AG08395 (cell line): ENCODE measurements at regions not wholly inside any gene's neighbourhood (a gene's known extent, or its start where the extent isn't known, plus 50 kb on each side); places are given as distances from the start of the nearest gene placed in this dataset.
"Not testable (repeated sequence)": the region's sequence is repeated elsewhere in the genome, so short reads cannot be mapped to it uniquely, and the experiment has no call there.

ENCODE experiments used
- DNase-seq: peaks from one replicate; pipeline ENCODE4 v3.0.0; 2012; ENCODE audit warnings: mixed read lengths, low spot score

- no peak for DNase-seq
Observed at GRCh38 chr4:66929748-66930147, 615.6 kb downstream of the CENPC start.

- DNase-seq, result not testable (repeated sequence)
Observed at GRCh38 chr4:66928881-66929280, 616.4 kb downstream of the CENPC start.

- no peak for DNase-seq
Observed at GRCh38 chr4:66927937-66928336, 617.4 kb downstream of the CENPC start.

- DNase-seq, result no peak
Observed at GRCh38 chr4:66926687-66927086, 618.6 kb downstream of the CENPC start.

GRCh38 chr4:66923081-66923865, 622.0 kb downstream of the CENPC start:
- no peak for DNase-seq

GRCh38 chr4:66921433-66921832, 623.9 kb downstream of the CENPC start:
- no peak for DNase-seq

- DNase-seq, result no peak
Observed at GRCh38 chr4:66920514-66920913, 624.8 kb downstream of the CENPC start.

- no peak for DNase-seq
Observed at GRCh38 chr4:66911880-66912279, 633.4 kb downstream of the CENPC start.

GRCh38 chr4:66906314-66906713, 639.0 kb downstream of the CENPC start:
- peak; percentile 1 for DNase-seq

- no peak for DNase-seq
Observed at GRCh38 chr4:66899422-66900065, 645.8 kb downstream of the CENPC start.

- DNase-seq, result no peak
Observed at GRCh38 chr4:66893807-66894206, 651.5 kb downstream of the CENPC start.

- DNase-seq, result no peak
Observed at GRCh38 chr4:66887061-66887460, 658.2 kb downstream of the CENPC start.

GRCh38 chr4:66885501-66886165, 659.7 kb downstream of the CENPC start:
- no peak for DNase-seq

GRCh38 chr4:66876946-66877345, 668.4 kb downstream of the CENPC start:
- no peak for DNase-seq

- DNase-seq, result no peak
Observed at GRCh38 chr4:66872661-66873060, 672.6 kb downstream of the CENPC start.

GRCh38 chr4:66863481-66863880, 681.8 kb downstream of the CENPC start:
- DNase-seq, result no peak

GRCh38 chr4:66855956-66856355, 689.3 kb downstream of the CENPC start:
- no peak for DNase-seq

GRCh38 chr4:66853845-66854244, 691.5 kb downstream of the CENPC start:
- no peak for DNase-seq

GRCh38 chr4:66852843-66853242, 692.5 kb downstream of the CENPC start:
- DNase-seq, result no peak

- DNase-seq, result no peak
Observed at GRCh38 chr4:66849596-66849995, 695.7 kb downstream of the CENPC start.

GRCh38 chr4:66842724-66843088, 702.6 kb downstream of the CENPC start:
- DNase-seq, result no peak

- DNase-seq, result no peak
Observed at GRCh38 chr4:66842026-66842723, 703.1 kb downstream of the CENPC start.

- DNase-seq, result no peak
Observed at GRCh38 chr4:66840178-66840577, 705.1 kb downstream of the CENPC start.
